ENCODE measurements at regions not wholly inside any gene's neighbourhood (a gene's known extent, or its start where the extent isn't known, plus 50 kb on each side); places are given as distances from the start of the nearest gene placed in this dataset.

GRCh38 chr2:228613133-228613850 lies 431.8 kb upstream of the SPHKAP start:
- no peak overlapping the region for H3K27ac ChIP-seq
- TF ChIP-seq POLR2A (IDR thresholded peaks at IDR 0.05): no peak
- TF ChIP-seq CTCF (IDR thresholded peaks at IDR 0.05): no peak
- intact Hi-C loops (cut with DNase I): no loop called here
- ATAC-seq: no peak
- H3K27me3 ChIP-seq: no peaks in the 10 kb centered on the region
- no peak for DNase-seq
- no peaks in the 10 kb centered on the region for H3K4me1 ChIP-seq
- WGBS (ENCODE audit: insufficient coverage, low coverage, low lambda C conversion rate, missing lambda C conversion rate): 64% methylated on average over 7 of the region's 8 CpGs
- H3K36me3 ChIP-seq: no peaks in the 10 kb centered on the region
- no peak overlapping the region for H3K4me3 ChIP-seq
- H3K9me3 ChIP-seq: no peaks in the 10 kb centered on the region

- no peak overlapping the region for H3K27ac ChIP-seq
- ATAC-seq (no peak), DNase-seq (no peak)
- WGBS (ENCODE audit: insufficient coverage, low coverage, low lambda C conversion rate, missing lambda C conversion rate): 71% methylated on average over 1 of the region's 1 CpG
- H3K36me3 ChIP-seq: no peaks in the 10 kb centered on the region
- intact Hi-C loops (cut with DNase I): no loop called here
- H3K4me3 ChIP-seq: no peak overlapping the region
- no peaks in the 10 kb centered on the region for H3K4me1 ChIP-seq
- no peaks in the 10 kb centered on the region for H3K27me3 ChIP-seq
- no peak for TF ChIP-seq POLR2A (IDR thresholded peaks at IDR 0.05)
- TF ChIP-seq CTCF (IDR thresholded peaks at IDR 0.05): no peak
- no peaks in the 10 kb centered on the region for H3K9me3 ChIP-seq
These were observed 429.7 kb upstream of the SPHKAP start for GRCh38 chr2:228611171-228611570.

- no peaks in the 10 kb centered on the region for H3K4me1 ChIP-seq
- no peaks in the 10 kb centered on the region for H3K27me3 ChIP-seq
- intact Hi-C loops (cut with DNase I): no loop called here
- WGBS (ENCODE audit: insufficient coverage, low coverage, low lambda C conversion rate, missing lambda C conversion rate): 37% methylated on average over 2 of the region's 2 CpGs
- H3K4me3 ChIP-seq: no peak overlapping the region
- no peaks in the 10 kb centered on the region for H3K36me3 ChIP-seq
- no peak overlapping the region for H3K27ac ChIP-seq
- TF ChIP-seq POLR2A (IDR thresholded peaks at IDR 0.05) (no peak), CTCF (IDR thresholded peaks at IDR 0.05) (no peak)
- H3K9me3 ChIP-seq: no peaks in the 10 kb centered on the region
- ATAC-seq: no peak
- no peak for DNase-seq
These were observed 420.8 kb upstream of the SPHKAP start for GRCh38 chr2:228602288-228602687.

GRCh38 chr2:228600265-228600664 lies 418.8 kb upstream of the SPHKAP start:
- intact Hi-C loops (cut with DNase I): no loop called here
- no peak for TF ChIP-seq POLR2A (IDR thresholded peaks at IDR 0.05)
- no peak for TF ChIP-seq CTCF (IDR thresholded peaks at IDR 0.05)
- 58% methylated on average over 2 of the region's 2 CpGs for WGBS (ENCODE audit: insufficient coverage, low coverage, low lambda C conversion rate, missing lambda C conversion rate)
- Histone ChIP-seq H3K4me1 (no peaks in the 10 kb centered on the region), H3K27ac (no peak overlapping the region), H3K4me3 (no peak overlapping the region), H3K36me3 (no peaks in the 10 kb centered on the region), H3K9me3 (no peaks in the 10 kb centered on the region), H3K27me3 (no peaks in the 10 kb centered on the region)
- ATAC-seq: no peak
- DNase-seq: no peak

Data from right lobe of liver (tissue), 6 donors.